SK-N-SH (cell line): ENCODE measurements at regions not wholly inside any gene's neighbourhood (a gene's known extent, or its start where the extent isn't known, plus 50 kb on each side); places are given as distances from the start of the nearest gene placed in this dataset.

ENCODE experiments used
- CTCF ChIA-PET: fragments of 300-600, 350-600 bp; formaldehyde crosslinking; extraction: SDS; loops from one replicate; lab custom pipeline; 2021; lab: Yijun Ruan, JAX
- POLR2A ChIA-PET: fragments of 350-600 bp; sonication (Branson Sonifier 250); formaldehyde crosslinking; extraction: SDS; loops from one replicate; lab custom pipeline; 2020; ENCODE audit warnings: antibody characterized with exemption, inconsistent platforms; lab: Yijun Ruan, JAX
- DNase-seq: peaks from one replicate; pipeline ENCODE4 v3.0.0; 2012
- H2AFZ ChIP-seq: fragments of 200-600 bp; sonication (generic); 2 replicates; pipeline ENCODE4 v1.8.1; 2016; ENCODE audit warnings: antibody characterized with exemption, mild to moderate bottlenecking, low read depth
- H3F3A ChIP-seq: fragments of 200-600 bp; sonication (generic); replicated peaks from 2 replicates; pipeline ENCODE3; 2016; ENCODE audit warnings: antibody characterized with exemption, mild to moderate bottlenecking; ENCODE audit not compliant: insufficient read depth
- H3K27ac ChIP-seq, 2 experiments: fragments of 200-500 bp in 1 of 2; fragments of 200-600 bp in 1 of 2; sonication (Bioruptor generic) in 1 of 2; sonication (generic), shearing (Covaris generic) in 1 of 2; 2 replicates each; pipeline versions ENCODE4 v1.5.1 to v1.6.1; 2014 to 2016; ENCODE audit warnings: low read depth in 2 of 2, inconsistent platforms in 1 of 2, low read length in 1 of 2, mild to moderate bottlenecking in 1 of 2, mixed read lengths in 1 of 2
- H3K27me3 ChIP-seq: fragments of 200-600 bp; sonication (generic), shearing (Covaris generic); 2 replicates; pipeline ENCODE4 v1.6.1; 2016; ENCODE audit warnings: mixed run types; ENCODE audit not compliant: insufficient read depth
- H3K36me3 ChIP-seq, 2 experiments: fragments of 200-500 bp in 1 of 2; fragments of 200-600 bp in 1 of 2; sonication (Bioruptor generic) in 1 of 2; sonication (generic) in 1 of 2; replicated peaks in 1 of 2; 2 replicates each; pipeline versions ENCODE3 to v1.5.1; 2014 to 2016; ENCODE audit warnings: low read length in 1 of 2, mild to moderate bottlenecking in 1 of 2; ENCODE audit not compliant: insufficient read depth in 2 of 2, control insufficient read depth in 1 of 2
- H3K4me1 ChIP-seq, 2 experiments: fragments of 200-500 bp in 1 of 2; fragments of 200-600 bp in 1 of 2; sonication (Bioruptor generic) in 1 of 2; sonication (generic), shearing (Covaris generic) in 1 of 2; 2 replicates each; pipeline versions ENCODE4 v1.5.1 to v1.6.1; 2014 to 2016; ENCODE audit warnings: low read depth in 1 of 2, low read length in 1 of 2, mixed run types in 1 of 2; ENCODE audit not compliant: insufficient read depth in 2 of 2, control insufficient read depth in 1 of 2
- H3K4me2 ChIP-seq: fragments of 200-600 bp; sonication (generic), shearing (Covaris generic); 2 replicates; pipeline ENCODE4 v1.6.1; 2017; ENCODE audit warnings: mixed run types
- H3K4me3 ChIP-seq, 2 experiments: fragments of 200-500 bp in 1 of 2; fragments of 200-600 bp in 1 of 2; sonication (Bioruptor generic) in 1 of 2; sonication (generic), shearing (Covaris generic) in 1 of 2; 2 replicates each; pipeline versions ENCODE4 v1.5.1 to v1.8.1; 2014 to 2016; ENCODE audit warnings: low read depth in 2 of 2, inconsistent platforms in 1 of 2, low read length in 1 of 2, mild to moderate bottlenecking in 1 of 2, mixed read lengths in 1 of 2, moderate library complexity in 1 of 2
- H3K79me2 ChIP-seq: fragments of 200-600 bp; sonication (generic); 2 replicates; pipeline ENCODE4 v1.8.1; 2017; ENCODE audit warnings: mild to moderate bottlenecking; ENCODE audit not compliant: insufficient read depth
- H3K9ac ChIP-seq: fragments of 200-600 bp; sonication (generic); 2 replicates; pipeline ENCODE4 v1.6.1; 2017; ENCODE audit warnings: mixed run types
- H3K9me2 ChIP-seq: fragments of 200-600 bp; sonication (generic); 2 replicates; pipeline ENCODE4 v1.6.1; 2017; ENCODE audit warnings: mixed run types
- H3K9me3 ChIP-seq: fragments of 200-600 bp; sonication (generic); 2 replicates; pipeline ENCODE4 v1.6.1; 2017; ENCODE audit warnings: mixed run types, mild to moderate bottlenecking, moderate library complexity
- H4K20me1 ChIP-seq: fragments of 200-600 bp; sonication (generic); 2 replicates; pipeline ENCODE4 v1.6.1; 2017; ENCODE audit warnings: mild to moderate bottlenecking, mixed run types; ENCODE audit not compliant: insufficient read depth
- CHD2 ChIP-seq: fragments of 150-350 bp; IDR thresholded peaks from 2 replicates; pipeline ENCODE4 v1.6.1; 2018; ENCODE audit warnings: low read length; ENCODE audit not compliant: partially characterized antibody
- ELF1 ChIP-seq: IDR thresholded peaks from 2 replicates; pipeline ENCODE4 v1.4.0; 2012
- EZH2phosphoT487 ChIP-seq: fragments of 200-600 bp; sonication (generic); IDR thresholded peaks from 2 replicates; pipeline ENCODE4 v1.6.1; 2017; ENCODE audit warnings: low read depth, mixed run types, mild to moderate bottlenecking, antibody characterized with exemption, moderate library complexity, borderline replicate concordance
- FOXJ3 ChIP-seq: sonication (generic); formaldehyde crosslinking; IDR thresholded peaks from 2 replicates; pipeline ENCODE4 v1.5.1; 2020; ENCODE audit warnings: mild to moderate bottlenecking, missing genetic modification reagents
- FOXM1 ChIP-seq: IDR thresholded peaks from 2 replicates; pipeline ENCODE4 v1.4.0; 2012; ENCODE audit warnings: low read depth, mild to moderate bottlenecking
- GABPA ChIP-seq: IDR thresholded peaks from 2 replicates; pipeline ENCODE4 v1.4.0; 2012; ENCODE audit warnings: low read depth, mild to moderate bottlenecking
- JUND ChIP-seq: IDR thresholded peaks from 2 replicates; pipeline ENCODE4 v1.4.0; 2012
- MAX ChIP-seq: IDR thresholded peaks from 2 replicates; pipeline ENCODE4 v1.4.0; 2012; ENCODE audit warnings: low read depth
- MEF2A ChIP-seq: IDR thresholded peaks from 2 replicates; pipeline ENCODE4 v1.4.0; 2012; ENCODE audit warnings: low read depth, borderline replicate concordance
- MXI1 ChIP-seq: IDR thresholded peaks from 2 replicates; pipeline ENCODE4 v1.6.1; 2012; ENCODE audit warnings: mild to moderate bottlenecking, low read depth, low read length, improper control_type of control experiment
- NRF1 ChIP-seq: IDR thresholded peaks from 2 replicates; pipeline ENCODE4 v1.6.1; 2012; ENCODE audit warnings: low read depth, mild to moderate bottlenecking, low read length
- PBX3 ChIP-seq: IDR thresholded peaks from 2 replicates; pipeline ENCODE4; 2012
- POLR2AphosphoS5 ChIP-seq: IDR thresholded peaks from 2 replicates; pipeline ENCODE4 v1.6.1; 2012; ENCODE audit warnings: low read depth, low read length
- REST ChIP-seq: IDR thresholded peaks from 2 replicates; pipeline ENCODE4 v1.6.1; 2012; ENCODE audit warnings: mild to moderate bottlenecking, low read depth, low read length, moderate library complexity
- RXRA ChIP-seq: IDR thresholded peaks from 2 replicates; pipeline ENCODE4 v1.4.0; 2012; ENCODE audit warnings: low read depth, mild to moderate bottlenecking, borderline replicate concordance
- TEAD4 ChIP-seq: IDR thresholded peaks from 2 replicates; pipeline ENCODE4 v1.4.0; 2012; ENCODE audit warnings: mild to moderate bottlenecking, borderline replicate concordance; ENCODE audit not compliant: insufficient read depth
- USF1 ChIP-seq: IDR thresholded peaks from 2 replicates; pipeline ENCODE4 v1.4.0; 2012; ENCODE audit warnings: low read depth, borderline replicate concordance
- YY1 ChIP-seq: IDR thresholded peaks from 2 replicates; pipeline ENCODE4 v1.4.0; 2012; ENCODE audit warnings: low read depth, mild to moderate bottlenecking
- ZBTB33 ChIP-seq: IDR thresholded peaks from 2 replicates; pipeline ENCODE4 v1.4.0; 2012; ENCODE audit warnings: low read depth, borderline replicate concordance
- WGBS: methylation state at CpG from one replicate; pipeline ENCODE4 v1.1.6; 2017; ENCODE audit warnings: low lambda C conversion rate; 5-methylcytosine and 5-hydroxymethylcytosine counted together

- no peak overlapping the region for H3K4me3 ChIP-seq
- ChIA-PET CTCF (interaction anchor here (1.5 kb wide), 1 partner anchor 15 kb away, joined by 3 read pairs; no protein-coding TSS in a partner anchor), POLR2A (no interaction called here)
- H3K27ac ChIP-seq = no peak overlapping the region
- H3F3A ChIP-seq = no peaks in the 10 kb centered on the region
- H3K79me2 ChIP-seq = no peaks in the 10 kb centered on the region
- H3K9ac ChIP-seq = no peak overlapping the region
- H4K20me1 ChIP-seq = no peaks in the 10 kb centered on the region
- H3K27me3 ChIP-seq = no peaks in the 10 kb centered on the region
- no peak overlapping the region for H3K4me2 ChIP-seq
- 58% methylated on average over 1 of the region's 1 CpG for WGBS
- no peaks in the 10 kb centered on the region for H3K4me1 ChIP-seq
- TF ChIP-seq MXI1 = no peak
- TF ChIP-seq FOXM1 = no peak
- TF ChIP-seq TEAD4 = no peak
- H3K9me3 ChIP-seq = peaks cover 20% of the 10 kb centered on the region
- H3K36me3 ChIP-seq = peaks cover 0 to 8% of the 10 kb centered on the region in 2 experiments
- H2AFZ ChIP-seq = no peak overlapping the region
- H3K9me2 ChIP-seq = no peaks in the 10 kb centered on the region
- DNase-seq = no peak
These were observed 262.8 kb downstream of the ZEB2 start for GRCh38 chr2:144256996-144257707.

- CTCF ChIA-PET = no interaction called here
- no peak overlapping the region for H2AFZ ChIP-seq
- TF ChIP-seq PBX3 (no peak), JUND (no peak), USF1 (no peak), CHD2 (no peak), FOXJ3 (CRISPR knock-in tag) (no peak), YY1 (no peak), MEF2A (no peak), EZH2phosphoT487 (no peak), POLR2AphosphoS5 (no peak), ZBTB33 (no peak), GABPA (no peak), NRF1 (no peak), RXRA (no peak), ELF1 (no peak), MAX (no peak), REST (no peak)
- no peaks in the 10 kb centered on the region for H3K27me3 ChIP-seq
- H4K20me1 ChIP-seq = no peaks in the 10 kb centered on the region
- POLR2A ChIA-PET = no interaction called here
- no peaks in the 10 kb centered on the region for H3K9me2 ChIP-seq
- peaks cover 14% of the 10 kb centered on the region for H3K9me3 ChIP-seq
- no peak overlapping the region for H3K9ac ChIP-seq
- no peak for DNase-seq
- H3K4me3 ChIP-seq = no peak overlapping the region
- no peaks in the 10 kb centered on the region; the same call in 1 of the 2 replicates for H3K79me2 ChIP-seq
- H3F3A ChIP-seq = no peaks in the 10 kb centered on the region
- H3K27ac ChIP-seq = no peak overlapping the region
- no CpG with 5 or more reads among the region's 2 CpGs for WGBS
- no peaks in the 10 kb centered on the region for H3K4me1 ChIP-seq
- H3K36me3 ChIP-seq = peaks cover 0 to 8% of the 10 kb centered on the region in 2 experiments
- no peak overlapping the region for H3K4me2 ChIP-seq
These were observed 265.3 kb downstream of the ZEB2 start for GRCh38 chr2:144254342-144255235.
